Stimulated activated naive CD8-positive, alpha-beta T cell treated with anti-CD3 and anti-CD28 coated beads, Interleukin-15, amount 100 ng/mL, for 72 hours (primary cell): ENCODE measurements at regions not wholly inside any gene's neighbourhood (a gene's known extent, or its start where the extent isn't known, plus 50 kb on each side); places are given as distances from the start of the nearest gene placed in this dataset.
"Not testable (repeated sequence)": the region's sequence is repeated elsewhere in the genome, so short reads cannot be mapped to it uniquely, and the experiment has no call there.

Experiments
- ATAC-seq: fragments of 150-1000 bp; cut with Tn5 transposase; 2 replicates; pipeline ENCODE4 v1.10.0; 2021; ENCODE audit warnings: mild to moderate bottlenecking, moderate library complexity
- DNase-seq, 2 donors: peaks; one replicate each; pipeline ENCODE4 v3.0.0; 2021 to 2022
- H3K27ac Mint-ChIP-seq, 2 donors: one replicate each; pipeline ENCODE4 v1.8.0; 2022; ENCODE audit warnings: mild to moderate bottlenecking in 2 of 2, mixed read lengths in 2 of 2, moderate library complexity in 2 of 2
- H3K27me3 Mint-ChIP-seq: one replicate; pipeline ENCODE4 v1.8.0; 2022; ENCODE audit warnings: mixed read lengths
- H3K4me1 Mint-ChIP-seq: one replicate; pipeline ENCODE4 v1.8.0; 2022; ENCODE audit warnings: mild to moderate bottlenecking, mixed read lengths
- H3K4me3 Mint-ChIP-seq, 2 donors: one replicate each; pipeline ENCODE4 v1.8.0; 2022; ENCODE audit warnings: mild to moderate bottlenecking in 2 of 2, mixed read lengths in 2 of 2, moderate library complexity in 1 of 2
- H3K9me3 Mint-ChIP-seq, 2 donors: one replicate each; pipeline ENCODE4 v1.8.0; 2022; ENCODE audit warnings: mixed read lengths in 2 of 2

GRCh38 chr4:115950806-115951205 is 837.4 kb upstream of the NDST4 start:
- no peak overlapping the region for H3K4me3 Mint-ChIP-seq
- DNase-seq: no peak
- ATAC-seq: no peak

DNA sequence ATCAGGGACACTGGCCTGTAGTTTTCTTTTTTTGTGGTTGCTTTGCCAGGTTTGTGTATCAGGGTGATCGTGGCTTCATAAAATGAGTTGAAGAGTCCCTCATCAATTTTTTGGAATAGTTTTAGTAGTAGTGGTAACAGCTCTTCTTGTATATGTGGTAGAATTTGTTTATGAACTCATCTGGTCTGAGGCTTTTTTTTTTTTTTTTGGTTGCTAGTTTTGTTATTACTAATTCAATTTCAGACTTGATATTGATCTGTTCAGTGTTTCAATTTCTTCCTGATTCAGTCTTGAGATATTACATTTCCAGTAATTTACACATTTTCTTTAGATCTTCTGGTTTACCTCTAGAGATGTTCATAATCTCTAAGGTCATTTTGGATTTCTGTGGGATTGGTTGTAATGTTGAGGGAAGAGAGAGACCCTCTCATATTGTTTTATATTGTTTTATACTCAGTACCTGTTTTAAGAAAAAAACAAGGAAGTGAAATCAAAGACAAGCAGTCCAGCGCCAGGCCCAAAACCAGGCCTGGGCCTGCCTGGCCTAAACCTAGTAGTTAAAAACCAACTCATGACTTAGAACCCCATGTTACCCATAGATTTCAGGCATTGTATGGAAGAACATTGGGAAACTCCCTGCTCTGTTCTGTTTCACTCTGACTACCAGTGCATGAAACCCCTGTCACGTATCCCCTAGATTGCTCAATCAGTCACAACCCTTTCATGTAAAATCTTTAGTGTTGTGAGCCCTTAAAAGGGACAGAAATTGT is 836.7 kb upstream of the NDST4 start:
- H3K4me1 Mint-ChIP-seq, H3K9me3 Mint-ChIP-seq, H3K4me3 Mint-ChIP-seq, H3K27ac Mint-ChIP-seq, DNase-seq, ATAC-seq, H3K27me3 Mint-ChIP-seq: not testable (repeated sequence)

More at GRCh38 chr4:115950806-115951205, 837.4 kb upstream of the NDST4 start:
- Mint-ChIP-seq H3K4me1 (no peaks in the 10 kb centered on the region), H3K27ac (no peak overlapping the region), H3K27me3 (no peaks in the 10 kb centered on the region), H3K9me3 (no peaks in the 10 kb centered on the region)

DNA sequence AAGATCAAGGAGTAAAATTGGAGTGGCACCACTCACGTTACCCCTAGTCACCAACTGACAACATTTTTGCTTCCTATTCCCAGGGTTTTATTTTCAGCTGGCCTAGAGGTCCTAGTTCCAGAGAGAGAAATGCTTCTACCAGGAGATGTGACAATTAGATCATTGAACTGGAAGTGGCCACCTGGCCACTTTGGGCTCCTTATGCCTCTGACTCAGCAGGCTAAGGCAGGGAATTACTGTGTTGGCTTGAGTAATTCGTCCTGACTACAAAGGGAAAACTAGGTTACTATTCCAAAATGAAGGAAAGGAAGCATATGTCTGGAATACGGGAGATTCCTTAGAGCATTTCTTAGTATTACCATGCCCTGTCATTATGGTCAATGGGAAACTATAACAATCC is 831.6 kb upstream of the NDST4 start:
- no peaks in the 10 kb centered on the region for H3K27me3 Mint-ChIP-seq
- H3K4me3 Mint-ChIP-seq: no peak overlapping the region
- no peak overlapping the region for H3K27ac Mint-ChIP-seq
- no peaks in the 10 kb centered on the region for H3K9me3 Mint-ChIP-seq
- ATAC-seq (no peak), DNase-seq (no peak)
- no peaks in the 10 kb centered on the region for H3K4me1 Mint-ChIP-seq

GRCh38 chr4:115944146-115944905 is 830.9 kb upstream of the NDST4 start:
- no peak for ATAC-seq

DNA sequence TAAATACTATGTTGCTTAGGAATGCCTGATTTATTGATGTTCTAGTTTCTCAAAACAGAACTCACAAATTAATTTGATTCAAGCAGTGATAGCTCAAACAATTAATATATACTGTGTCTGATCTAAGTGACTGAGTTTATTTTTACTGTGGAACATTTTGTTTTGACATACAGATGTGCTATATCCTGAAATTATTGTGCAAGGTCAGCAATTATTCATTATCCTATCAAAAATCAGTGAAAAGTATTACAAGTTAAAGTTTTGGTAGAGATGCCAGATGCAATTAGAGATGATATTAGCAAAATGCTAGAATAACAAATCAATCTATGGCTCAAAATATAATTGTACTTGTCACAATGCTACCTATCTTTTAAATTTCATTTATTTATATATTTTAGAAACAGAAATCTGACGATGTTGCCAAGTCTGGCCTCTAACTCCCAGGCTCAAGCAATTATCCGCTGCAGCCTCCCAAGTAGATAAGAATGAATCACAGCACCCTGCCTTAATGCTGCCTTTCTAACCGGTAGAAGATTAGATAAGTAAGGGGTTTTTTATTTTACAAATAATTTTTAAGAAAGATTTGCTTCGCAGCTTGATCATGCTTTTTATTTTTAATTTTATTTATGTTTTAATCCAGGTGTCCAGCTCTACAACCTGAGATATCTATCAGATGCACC is 825.5 kb upstream of the NDST4 start:
- Mint-ChIP-seq H3K27ac (no peak overlapping the region), H3K4me1 (no peaks in the 10 kb centered on the region), H3K9me3 (peaks cover 0 to 10% of the 10 kb centered on the region in 2 donors), H3K4me3 (no peak overlapping the region), H3K27me3 (no peaks in the 10 kb centered on the region)
- DNase-seq: no peak
- no peak for ATAC-seq

More at GRCh38 chr4:115944146-115944905, 830.9 kb upstream of the NDST4 start:
- Mint-ChIP-seq H3K4me3 (no peak overlapping the region), H3K27ac (no peak overlapping the region), H3K9me3 (no peaks in the 10 kb centered on the region), H3K27me3 (no peaks in the 10 kb centered on the region), H3K4me1 (no peaks in the 10 kb centered on the region)
- no peak for DNase-seq

DNA sequence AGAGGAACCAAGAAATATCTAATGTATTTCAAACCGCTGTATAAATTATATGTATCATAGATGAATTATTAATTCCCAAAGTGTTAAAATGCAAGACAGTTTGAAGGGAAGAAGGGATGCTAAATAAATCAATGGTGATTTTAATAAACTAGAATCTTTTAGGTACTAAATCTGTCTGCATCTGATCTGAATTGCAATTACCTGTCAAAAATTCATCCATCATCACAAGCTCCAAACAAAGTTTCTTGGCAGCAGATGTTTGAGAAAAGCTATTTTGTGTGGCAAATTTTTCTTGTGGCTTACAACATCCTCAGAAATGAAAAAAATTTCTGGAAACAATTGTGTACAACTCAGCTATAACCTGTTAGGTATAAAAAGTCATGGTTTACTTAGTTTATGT is 816.0 kb upstream of the NDST4 start:
- Mint-ChIP-seq H3K9me3 (no peaks in the 10 kb centered on the region), H3K4me3 (no peak overlapping the region), H3K27me3 (no peaks in the 10 kb centered on the region), H3K27ac (no peak overlapping the region), H3K4me1 (no peaks in the 10 kb centered on the region)
- ATAC-seq (no peak), DNase-seq (no peak)

GRCh38 chr4:115927382-115927781 is 814.0 kb upstream of the NDST4 start:
- no peak overlapping the region for H3K27ac Mint-ChIP-seq
- no peaks in the 10 kb centered on the region for H3K27me3 Mint-ChIP-seq
- no peaks in the 10 kb centered on the region for H3K4me1 Mint-ChIP-seq
- ATAC-seq: no peak
- H3K9me3 Mint-ChIP-seq: no peaks in the 10 kb centered on the region
- no peak for DNase-seq
- no peak overlapping the region for H3K4me3 Mint-ChIP-seq

DNA sequence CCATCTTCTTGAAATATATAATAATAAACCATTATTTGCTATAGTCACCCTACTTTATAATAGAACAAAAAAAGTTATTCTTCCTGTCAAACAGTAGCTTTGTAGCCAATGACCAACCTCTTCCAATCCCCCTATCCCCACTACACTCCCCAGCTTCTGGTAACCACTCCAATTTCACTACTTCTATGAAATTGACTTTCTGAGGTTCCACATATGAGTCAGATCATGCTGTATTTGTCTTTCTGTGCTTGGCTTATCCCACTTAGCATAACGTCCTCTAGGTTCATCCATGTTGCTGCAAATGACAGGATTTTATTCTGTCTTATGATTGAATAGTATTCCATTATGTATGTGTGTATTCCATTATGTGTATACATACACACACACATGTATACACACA is 809.7 kb upstream of the NDST4 start:
- Mint-ChIP-seq H3K4me3 (no peak overlapping the region), H3K4me1 (no peaks in the 10 kb centered on the region), H3K27me3 (no peaks in the 10 kb centered on the region), H3K27ac (no peak overlapping the region), H3K9me3 (peaks cover 0 to 4% of the 10 kb centered on the region in 2 donors)
- no peak for ATAC-seq
- no peak for DNase-seq

DNA sequence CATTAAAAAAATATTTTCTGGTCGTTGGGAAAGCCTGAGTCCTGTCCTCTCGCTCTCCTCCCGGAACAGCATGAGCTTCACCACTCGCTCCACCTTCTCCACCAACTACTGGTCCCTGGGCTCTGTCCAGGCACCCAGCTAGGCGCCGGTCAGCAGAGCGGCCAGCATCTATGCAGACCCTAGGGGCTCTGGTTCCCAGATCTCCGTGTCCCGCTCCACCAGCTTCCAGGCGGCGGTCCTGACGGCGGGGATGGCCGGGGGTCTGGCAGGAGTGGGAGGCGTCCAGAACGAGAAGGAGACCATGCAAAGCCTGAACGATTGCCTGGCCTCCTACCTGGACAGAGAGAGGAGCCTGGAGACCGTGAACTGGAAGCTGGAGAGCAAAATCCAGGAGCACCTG is 807.2 kb upstream of the NDST4 start:
- Mint-ChIP-seq H3K4me3 (no peak overlapping the region), H3K27ac (no peak overlapping the region), H3K27me3 (no peaks in the 10 kb centered on the region), H3K4me1 (no peaks in the 10 kb centered on the region), H3K9me3 (peaks cover 4 to 8% of the 10 kb centered on the region in 2 donors)
- DNase-seq: no peak
- ATAC-seq: no peak

DNA sequence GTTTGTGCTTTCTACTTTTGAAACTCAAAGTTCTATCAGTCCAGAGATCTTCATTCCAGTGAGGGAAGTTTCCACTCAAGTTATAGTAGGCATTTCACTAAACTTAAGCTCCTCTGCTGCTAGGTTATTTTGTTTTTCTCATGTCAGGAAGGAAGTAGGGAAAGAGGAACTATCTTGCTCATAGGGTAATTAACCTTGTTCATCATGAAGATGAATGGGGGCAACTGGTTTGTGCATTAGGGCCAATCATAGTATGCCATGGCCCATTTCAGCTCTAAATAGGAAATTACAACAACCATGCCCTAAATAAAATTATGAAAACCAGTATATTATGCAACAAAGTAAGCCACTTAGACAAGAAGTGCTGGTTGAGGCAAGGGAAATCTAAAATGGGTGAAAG is 804.7 kb upstream of the NDST4 start:
- DNase-seq: no peak
- Mint-ChIP-seq H3K4me3 (no peak overlapping the region), H3K4me1 (no peaks in the 10 kb centered on the region), H3K27ac (no peak overlapping the region), H3K27me3 (no peaks in the 10 kb centered on the region), H3K9me3 (peaks cover 4 to 8% of the 10 kb centered on the region in 2 donors)
- ATAC-seq: no peak

DNA sequence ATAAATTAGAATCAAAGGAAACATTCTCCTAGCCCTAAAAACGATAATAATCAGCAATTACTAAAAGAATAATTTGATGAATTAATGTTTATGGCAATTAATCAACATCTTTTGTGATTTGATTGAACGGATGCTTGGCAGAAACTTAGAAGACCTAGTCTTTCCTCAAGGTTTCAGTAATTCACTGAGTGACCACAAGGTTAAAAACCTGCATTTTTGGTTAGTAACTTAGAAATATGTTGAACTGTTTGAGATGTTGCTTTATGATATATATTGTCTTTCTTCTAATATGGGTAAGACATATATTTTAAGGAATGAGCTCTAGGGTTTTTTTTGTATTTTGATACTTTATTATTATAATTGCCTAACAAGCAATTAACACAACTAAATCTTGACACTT is 793.0 kb upstream of the NDST4 start:
- Mint-ChIP-seq H3K4me3 (no peak overlapping the region), H3K27ac (no peak overlapping the region), H3K9me3 (peaks cover 16 to 17% of the 10 kb centered on the region in 2 donors), H3K27me3 (no peaks in the 10 kb centered on the region), H3K4me1 (no peaks in the 10 kb centered on the region)
- no peak for DNase-seq
- no peak for ATAC-seq

- no peak overlapping the region for H3K4me3 Mint-ChIP-seq
- H3K27me3 Mint-ChIP-seq: no peaks in the 10 kb centered on the region
- no peak overlapping the region for H3K27ac Mint-ChIP-seq
- DNase-seq (no peak), ATAC-seq (no peak)
- H3K4me1 Mint-ChIP-seq: no peaks in the 10 kb centered on the region
- H3K9me3 Mint-ChIP-seq: no peaks in the 10 kb centered on the region
Observed at GRCh38 chr4:115883847-115884246, 770.4 kb upstream of the NDST4 start.

- H3K4me3 Mint-ChIP-seq: no peak overlapping the region
- ATAC-seq: no peak
- H3K27ac Mint-ChIP-seq: no peak overlapping the region
- no peaks in the 10 kb centered on the region for H3K9me3 Mint-ChIP-seq
- DNase-seq: no peak
- H3K4me1 Mint-ChIP-seq: no peaks in the 10 kb centered on the region
- H3K27me3 Mint-ChIP-seq: no peaks in the 10 kb centered on the region
Observed at GRCh38 chr4:115883231-115883630, 769.8 kb upstream of the NDST4 start.

- no peaks in the 10 kb centered on the region for H3K4me1 Mint-ChIP-seq
- H3K9me3 Mint-ChIP-seq: peaks cover 5 to 19% of the 10 kb centered on the region in 2 donors
- no peak overlapping the region for H3K4me3 Mint-ChIP-seq
- ATAC-seq: no peak
- H3K27me3 Mint-ChIP-seq: no peaks in the 10 kb centered on the region
- no peak overlapping the region for H3K27ac Mint-ChIP-seq
- DNase-seq: no peak
Observed at GRCh38 chr4:115873048-115873447, 759.6 kb upstream of the NDST4 start.

- Mint-ChIP-seq H3K27ac (no peak overlapping the region), H3K4me1 (no peaks in the 10 kb centered on the region), H3K4me3 (no peak overlapping the region), H3K9me3 (peaks cover 5 to 19% of the 10 kb centered on the region in 2 donors), H3K27me3 (no peaks in the 10 kb centered on the region)
- DNase-seq (no peak), ATAC-seq (no peak)
Observed at GRCh38 chr4:115871596-115871995, 758.2 kb upstream of the NDST4 start.

GRCh38 chr4:115866364-115866896 is 753.0 kb upstream of the NDST4 start:
- ATAC-seq (no peak), DNase-seq (no peak)
- Mint-ChIP-seq H3K27me3 (no peaks in the 10 kb centered on the region), H3K4me3 (no peak overlapping the region), H3K27ac (no peak overlapping the region), H3K4me1 (no peaks in the 10 kb centered on the region), H3K9me3 (peaks cover 5 to 12% of the 10 kb centered on the region in 2 donors)
